ENCODE measurements at regions not wholly inside any gene's neighbourhood (a gene's known extent, or its start where the extent isn't known, plus 50 kb on each side); places are given as distances from the start of the nearest gene placed in this dataset.

DNA sequence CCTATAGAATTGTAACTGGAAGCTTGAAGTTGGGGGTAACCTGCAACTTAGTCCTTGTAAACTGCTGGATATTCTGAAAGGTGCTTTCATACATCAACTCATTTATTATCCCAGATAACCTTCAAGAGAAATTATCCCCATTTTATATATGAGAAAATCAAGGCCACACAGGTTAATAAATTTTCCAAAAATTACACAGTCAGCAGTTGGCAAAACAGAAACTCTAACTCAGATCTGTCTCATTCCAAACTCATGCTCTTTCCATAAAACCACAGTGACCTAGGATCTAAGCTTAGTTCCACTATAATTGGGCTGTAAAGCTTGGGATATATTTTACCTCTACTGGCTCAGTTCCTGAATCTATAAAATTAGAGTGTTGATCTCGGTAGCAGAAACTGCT lies 167.6 kb upstream of the DDX18 start:
- no peak overlapping the region for H3K27ac ChIP-seq
- H3F3A ChIP-seq (ENCODE audit: low read depth): no peaks in the 10 kb centered on the region
- Mint-ChIP-seq H3K9me3 (peaks cover 5% of the 10 kb centered on the region), H3K27ac (no peak overlapping the region), H3K4me1 (no peaks in the 10 kb centered on the region), H3K27me3 (ENCODE audit: insufficient read depth, low read depth) (peaks cover 2% of the 10 kb centered on the region), H3K4me3 (no peak overlapping the region), H3K36me3 (no peaks in the 10 kb centered on the region)
- H3K4me3 ChIP-seq: no peak overlapping the region
- TF ChIP-seq EZH2 (IDR thresholded peaks at IDR 0.05) (no peak), EZH2phosphoT487 (IDR thresholded peaks at IDR 0.05) (no peak)
- TF ChIP-seq, protein P1, sequence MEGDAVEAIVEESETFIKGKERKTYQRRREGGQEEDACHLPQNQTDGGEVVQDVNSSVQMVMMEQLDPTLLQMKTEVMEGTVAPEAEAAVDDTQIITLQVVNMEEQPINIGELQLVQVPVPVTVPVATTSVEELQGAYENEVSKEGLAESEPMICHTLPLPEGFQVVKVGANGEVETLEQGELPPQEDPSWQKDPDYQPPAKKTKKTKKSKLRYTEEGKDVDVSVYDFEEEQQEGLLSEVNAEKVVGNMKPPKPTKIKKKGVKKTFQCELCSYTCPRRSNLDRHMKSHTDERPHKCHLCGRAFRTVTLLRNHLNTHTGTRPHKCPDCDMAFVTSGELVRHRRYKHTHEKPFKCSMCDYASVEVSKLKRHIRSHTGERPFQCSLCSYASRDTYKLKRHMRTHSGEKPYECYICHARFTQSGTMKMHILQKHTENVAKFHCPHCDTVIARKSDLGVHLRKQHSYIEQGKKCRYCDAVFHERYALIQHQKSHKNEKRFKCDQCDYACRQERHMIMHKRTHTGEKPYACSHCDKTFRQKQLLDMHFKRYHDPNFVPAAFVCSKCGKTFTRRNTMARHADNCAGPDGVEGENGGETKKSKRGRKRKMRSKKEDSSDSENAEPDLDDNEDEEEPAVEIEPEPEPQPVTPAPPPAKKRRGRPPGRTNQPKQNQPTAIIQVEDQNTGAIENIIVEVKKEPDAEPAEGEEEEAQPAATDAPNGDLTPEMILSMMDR (IDR thresholded peaks at IDR 0.05): no peak
- H2AFZ ChIP-seq (replicated peaks): no peak overlapping the region
- no peak overlapping the region for H3K4me2 ChIP-seq
- no peaks in the 10 kb centered on the region for H3K27me3 ChIP-seq
- no peaks in the 10 kb centered on the region for H3K9me3 ChIP-seq (ENCODE audit: low read depth)
- H3K79me2 ChIP-seq (ENCODE audit: low read depth): no peaks in the 10 kb centered on the region
- H4K20me1 ChIP-seq (ENCODE audit: low read depth): no peaks in the 10 kb centered on the region
- H3K9ac ChIP-seq: no peak overlapping the region
- DNase-seq (ENCODE audit: low spot score): no peak
- no peaks in the 10 kb centered on the region for H3K36me3 ChIP-seq
- H3K4me1 ChIP-seq: no peaks in the 10 kb centered on the region

DNA sequence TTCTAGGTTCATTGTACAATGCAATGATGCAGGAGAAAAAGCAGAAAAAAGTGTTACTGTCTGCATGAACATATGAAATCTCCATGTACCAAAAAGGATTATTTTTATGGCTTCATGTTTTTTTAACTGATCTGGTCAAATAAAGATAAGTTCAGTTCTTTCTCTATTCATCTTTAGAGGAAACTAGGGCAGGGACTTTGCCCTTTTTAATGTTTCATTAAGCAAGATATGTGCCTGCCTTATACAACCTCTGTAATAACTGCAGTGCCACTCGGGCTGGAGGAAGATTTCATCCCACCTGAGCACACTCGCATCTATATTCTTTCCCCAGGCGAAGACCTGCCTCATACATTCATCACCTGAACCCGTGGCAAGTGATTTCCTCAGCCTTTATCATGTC lies 157.9 kb upstream of the DDX18 start:
- Mint-ChIP-seq H3K9me3 (no peaks in the 10 kb centered on the region), H3K27ac (peak overlapping the region; percentile 17), H3K4me1 (peaks cover 20% of the 10 kb centered on the region), H3K36me3 (no peaks in the 10 kb centered on the region), H3K27me3 (ENCODE audit: insufficient read depth, low read depth) (peaks cover 2% of the 10 kb centered on the region), H3K4me3 (no peak overlapping the region)
- Histone ChIP-seq H3K27ac (no peak overlapping the region), H2AFZ (replicated peaks) (no peak overlapping the region), H3K4me2 (no peak overlapping the region), H3K9ac (no peak overlapping the region), H3K27me3 (no peaks in the 10 kb centered on the region), H3K79me2 (ENCODE audit: low read depth) (no peaks in the 10 kb centered on the region), H3K4me3 (no peak overlapping the region), H3K36me3 (no peaks in the 10 kb centered on the region), H3K4me1 (peaks cover 8% of the 10 kb centered on the region), H4K20me1 (ENCODE audit: low read depth) (no peaks in the 10 kb centered on the region), H3K9me3 (ENCODE audit: low read depth) (no peaks in the 10 kb centered on the region), H3F3A (ENCODE audit: low read depth) (no peaks in the 10 kb centered on the region)
- TF ChIP-seq EZH2 (IDR thresholded peaks at IDR 0.05): no peak
- no peak for TF ChIP-seq EZH2phosphoT487 (IDR thresholded peaks at IDR 0.05)
- TF ChIP-seq, protein P1 (IDR thresholded peaks at IDR 0.05): no peak
- no peak for DNase-seq (ENCODE audit: low spot score)

DNA sequence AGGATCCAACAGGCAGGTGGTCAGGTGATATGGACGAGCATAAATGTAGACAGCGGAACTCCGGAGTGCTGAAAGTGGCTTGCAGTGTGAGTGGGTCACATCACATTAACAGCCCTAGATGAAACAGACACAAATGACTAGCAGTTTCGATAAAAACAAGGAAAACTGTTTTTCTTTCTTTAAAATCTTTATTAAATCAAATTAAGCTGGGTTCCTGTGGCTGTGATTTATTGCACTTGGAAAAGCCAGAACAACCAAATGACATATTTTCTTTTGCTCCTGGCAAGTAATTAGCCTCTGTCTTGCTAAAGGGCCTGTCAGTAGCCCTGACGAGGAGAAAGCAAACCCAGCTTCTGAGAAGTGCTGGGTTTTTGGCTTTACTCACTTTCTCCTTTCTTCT lies 152.9 kb upstream of the DDX18 start:
- peaks cover 5% of the 10 kb centered on the region for H3K27me3 Mint-ChIP-seq (ENCODE audit: insufficient read depth, low read depth)
- peak overlapping the region; percentile 15 for H2AFZ ChIP-seq (replicated peaks)

More for the DNA sequence above, 152.9 kb upstream of the DDX18 start:
- no peaks in the 10 kb centered on the region for H3K27me3 ChIP-seq
- peaks cover 8% of the 10 kb centered on the region for H3K4me1 ChIP-seq
- Mint-ChIP-seq H3K4me1 (peaks cover 31% of the 10 kb centered on the region), H3K27ac (peak overlapping the region; percentile 91), H3K9me3 (peaks cover 2% of the 10 kb centered on the region), H3K4me3 (no peak overlapping the region), H3K36me3 (peaks cover 2% of the 10 kb centered on the region)
- H4K20me1 ChIP-seq (ENCODE audit: low read depth): no peaks in the 10 kb centered on the region
- DNase-seq (ENCODE audit: low spot score): no peak
- H3K27ac ChIP-seq: no peak overlapping the region
- no peak overlapping the region for H3K4me2 ChIP-seq
- H3F3A ChIP-seq (ENCODE audit: low read depth): no peaks in the 10 kb centered on the region
- TF ChIP-seq, protein P1 (IDR thresholded peaks at IDR 0.05): no peak
- no peak for TF ChIP-seq EZH2 (IDR thresholded peaks at IDR 0.05)
- TF ChIP-seq EZH2phosphoT487 (IDR thresholded peaks at IDR 0.05): no peak
- H3K4me3 ChIP-seq: no peak overlapping the region
- no peaks in the 10 kb centered on the region for H3K79me2 ChIP-seq (ENCODE audit: low read depth)
- no peak overlapping the region for H3K9ac ChIP-seq
- H3K36me3 ChIP-seq: no peaks in the 10 kb centered on the region
- H3K9me3 ChIP-seq (ENCODE audit: low read depth): no peaks in the 10 kb centered on the region

Measured in neural progenitor cell (in vitro differentiated cells).